OCI-M1 (cell line): ENCODE measurements at regions not wholly inside any gene's neighbourhood (a gene's known extent, or its start where the extent isn't known, plus 50 kb on each side); places are given as distances from the start of the nearest gene placed in this dataset.
"Not testable (repeated sequence)": the region's sequence is repeated elsewhere in the genome, so short reads cannot be mapped to it uniquely, and the experiment has no call there.

Experiments
- DNase-seq: peaks from one replicate; lab custom pipeline; 2025; lab: John Stamatoyannopoulos, UW

- peak; percentile 55 for DNase-seq
These were observed 455.7 kb upstream of the NUDT12 start for GRCh38 chr5:104018299-104018698.

- no peak for DNase-seq
These were observed 454.1 kb upstream of the NUDT12 start for GRCh38 chr5:104016646-104017045.

DNA sequence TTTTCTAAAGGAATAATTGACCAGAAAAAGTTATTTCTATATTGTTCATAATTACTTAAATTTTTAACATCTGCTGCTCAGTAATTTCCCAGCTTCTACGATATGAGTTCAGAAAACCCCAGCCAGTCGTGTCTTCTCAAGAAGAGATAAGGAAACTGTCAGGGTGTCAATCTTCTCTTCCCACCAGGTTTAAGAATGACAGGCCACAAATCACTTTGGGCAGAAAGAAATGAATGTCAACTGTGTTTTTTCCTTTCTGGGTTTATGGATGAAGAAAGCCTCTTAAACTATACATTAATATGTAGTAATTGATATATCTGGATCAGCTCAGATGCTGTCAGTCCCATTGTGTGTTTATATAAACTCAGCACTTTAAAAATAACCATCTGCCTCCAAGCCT, 453.2 kb upstream of the NUDT12 start:
- DNase-seq: peak; percentile 49

GRCh38 chr5:104002783-104003182, 440.2 kb upstream of the NUDT12 start:
- DNase-seq: not testable (repeated sequence)

DNA sequence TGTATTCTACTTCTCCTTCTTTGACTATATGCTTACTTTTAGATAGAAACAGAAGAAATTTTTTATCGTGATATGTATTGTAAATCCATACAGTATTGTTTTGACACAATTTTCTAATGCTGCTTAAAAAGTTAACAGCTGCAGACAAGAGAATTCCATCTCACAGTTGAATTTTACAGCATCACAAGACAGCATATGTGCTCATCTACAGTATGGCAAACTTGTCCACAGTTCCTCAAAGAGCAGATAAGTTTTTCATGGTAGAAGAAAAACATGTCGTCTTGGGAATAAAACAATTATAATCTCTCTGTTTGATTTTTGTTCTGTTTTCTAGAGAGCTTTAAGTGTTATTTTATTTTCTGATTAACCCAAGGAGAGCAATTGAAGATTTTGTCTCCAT, 438.5 kb upstream of the NUDT12 start:
- DNase-seq: no peak

- DNase-seq: no peak
These were observed 430.4 kb upstream of the NUDT12 start for GRCh38 chr5:103993031-103993430.

GRCh38 chr5:103990064-103990463, 427.5 kb upstream of the NUDT12 start:
- DNase-seq: no peak

GRCh38 chr5:103981592-103981991, 419.0 kb upstream of the NUDT12 start:
- no peak for DNase-seq

GRCh38 chr5:103973669-103974068, 411.1 kb upstream of the NUDT12 start:
- DNase-seq: peak; percentile 9

DNA sequence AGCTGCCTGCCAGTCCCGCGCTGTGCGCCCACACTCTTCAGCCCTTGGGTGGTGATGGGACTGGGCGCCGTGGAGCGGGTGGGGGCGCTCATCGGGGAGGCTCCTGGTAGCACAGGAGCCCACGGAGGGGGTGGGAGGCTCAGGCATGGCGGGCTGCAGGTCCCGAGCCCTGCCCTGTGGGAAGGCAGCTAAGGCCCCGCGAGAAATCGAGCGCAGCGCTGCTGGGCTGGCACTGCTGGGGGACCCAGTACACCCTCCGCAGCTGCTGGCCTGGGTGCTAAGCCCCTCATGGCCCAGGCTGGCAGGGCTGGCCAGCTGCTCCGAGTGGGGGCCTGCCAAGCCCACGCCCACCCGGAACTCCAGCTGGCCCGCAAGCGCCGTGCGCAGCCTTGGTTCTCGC, 403.7 kb upstream of the NUDT12 start:
- not testable (repeated sequence) for DNase-seq

GRCh38 chr5:103962023-103962422, 399.4 kb upstream of the NUDT12 start:
- DNase-seq: no peak

DNA sequence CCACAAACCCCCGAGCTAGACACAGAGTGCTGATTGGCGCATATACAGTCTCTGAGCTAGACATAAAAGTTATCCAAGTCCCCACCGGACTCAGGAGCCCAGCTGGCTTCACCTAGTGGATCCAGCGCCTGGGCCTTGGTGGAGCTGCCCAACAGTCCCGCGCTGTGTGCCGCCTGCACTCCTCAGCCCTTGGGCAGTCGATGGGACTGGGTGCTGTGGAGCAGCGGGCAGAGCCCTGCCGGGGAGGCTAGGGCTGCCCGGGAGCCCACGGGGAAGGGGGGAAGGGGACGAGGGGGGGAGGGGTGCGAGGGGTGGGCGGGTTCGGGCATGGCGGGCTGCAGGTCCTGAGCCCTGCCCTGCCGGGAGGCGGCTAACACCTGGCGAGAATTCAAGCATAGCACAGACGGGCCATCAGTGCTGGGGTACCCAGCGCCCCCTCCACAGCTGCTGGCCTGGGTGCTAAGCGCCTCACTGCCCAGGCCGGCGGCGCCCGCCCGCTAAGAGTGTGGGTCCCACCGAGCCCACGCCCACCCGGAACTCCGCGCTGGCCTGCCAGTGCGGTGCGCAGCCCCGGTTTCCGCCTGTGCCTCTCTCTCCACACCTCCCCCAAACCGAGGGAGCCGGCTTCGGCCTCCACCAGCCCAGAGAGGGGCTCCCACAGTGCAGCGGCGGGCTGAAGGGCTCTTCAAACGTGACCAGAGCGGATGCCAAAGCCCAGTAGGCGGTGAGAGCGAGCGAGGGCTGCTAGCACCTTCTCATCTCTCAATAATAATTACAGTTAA, 391.2 kb upstream of the NUDT12 start:
- DNase-seq: no peak

GRCh38 chr5:103951776-103952175, 389.2 kb upstream of the NUDT12 start:
- DNase-seq: no peak

DNA sequence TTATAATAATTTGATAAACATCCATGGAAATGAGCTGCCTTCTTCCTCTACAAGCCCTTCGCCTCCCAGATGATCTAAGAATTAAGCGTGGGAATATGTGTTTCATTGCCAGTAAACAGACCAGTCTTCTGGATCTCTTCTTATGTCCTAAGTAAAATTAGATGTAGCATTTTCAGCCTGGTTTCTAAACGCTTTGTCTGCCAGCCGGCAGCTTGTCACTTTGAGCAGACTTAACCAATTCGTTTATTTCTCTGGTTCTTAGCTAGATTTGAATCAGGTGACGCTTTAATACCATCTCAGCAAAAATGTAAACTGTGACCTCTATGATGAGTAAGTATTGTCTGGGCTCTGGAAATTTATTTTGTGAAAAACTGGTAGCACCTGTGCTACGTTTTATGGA, 380.6 kb upstream of the NUDT12 start:
- no peak for DNase-seq

- peak; percentile 51 for DNase-seq
These were observed 380.1 kb upstream of the NUDT12 start for GRCh38 chr5:103942587-103943186.

DNA sequence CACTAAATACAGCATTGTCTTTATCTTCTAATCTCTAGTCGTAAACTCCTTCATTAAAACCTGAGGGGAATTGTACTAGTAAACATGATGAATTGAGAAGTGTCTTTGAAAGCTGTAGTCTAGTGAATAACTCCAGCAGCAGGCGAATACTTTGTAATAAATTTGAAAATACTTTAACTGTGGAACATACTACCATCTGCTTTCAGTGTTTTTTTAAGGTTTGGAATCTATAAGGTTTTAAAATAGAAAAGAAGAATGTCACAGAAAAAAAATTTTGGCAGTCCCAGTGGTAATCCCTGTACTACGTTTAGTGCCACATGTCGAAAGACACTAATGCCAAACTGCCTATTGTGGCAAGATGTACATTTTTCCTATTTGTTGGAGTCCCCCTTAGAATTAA, 379.0 kb upstream of the NUDT12 start:
- DNase-seq: no peak

- DNase-seq: no peak
These were observed 375.6 kb upstream of the NUDT12 start for GRCh38 chr5:103938146-103938695.

DNA sequence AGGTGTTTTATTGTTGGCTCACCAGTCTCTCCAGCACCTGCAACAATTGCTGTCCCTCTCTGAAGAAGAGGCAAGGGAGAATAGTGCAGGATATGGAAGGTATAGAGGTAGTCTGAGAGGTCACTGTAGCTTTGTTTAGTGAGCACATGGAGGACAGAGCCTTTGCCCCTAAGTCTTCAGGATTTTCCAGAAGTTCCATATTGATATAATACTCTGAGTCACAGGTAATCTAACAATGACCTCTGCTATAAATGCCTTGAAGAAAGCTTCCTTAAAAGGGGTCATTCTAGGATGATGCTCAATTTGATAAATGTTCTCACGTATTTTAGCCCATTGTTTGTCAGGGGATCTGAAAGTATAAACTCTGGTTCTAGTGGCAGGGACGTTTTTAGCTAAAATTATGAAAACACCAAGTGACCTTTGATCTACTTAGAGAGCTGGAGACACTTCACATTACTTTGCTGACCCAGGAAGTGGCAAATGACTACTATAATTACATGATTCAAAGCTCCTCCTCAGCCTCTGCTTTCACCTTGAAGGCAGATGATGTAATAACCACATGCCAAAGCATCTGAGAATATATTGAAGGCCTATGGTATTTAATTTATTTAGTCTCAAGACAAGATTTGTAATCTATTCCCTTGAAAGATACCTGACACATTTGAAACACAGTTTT, 366.9 kb upstream of the NUDT12 start:
- DNase-seq: peak; percentile 47

GRCh38 chr5:103927739-103928138, 365.1 kb upstream of the NUDT12 start:
- no peak for DNase-seq

DNA sequence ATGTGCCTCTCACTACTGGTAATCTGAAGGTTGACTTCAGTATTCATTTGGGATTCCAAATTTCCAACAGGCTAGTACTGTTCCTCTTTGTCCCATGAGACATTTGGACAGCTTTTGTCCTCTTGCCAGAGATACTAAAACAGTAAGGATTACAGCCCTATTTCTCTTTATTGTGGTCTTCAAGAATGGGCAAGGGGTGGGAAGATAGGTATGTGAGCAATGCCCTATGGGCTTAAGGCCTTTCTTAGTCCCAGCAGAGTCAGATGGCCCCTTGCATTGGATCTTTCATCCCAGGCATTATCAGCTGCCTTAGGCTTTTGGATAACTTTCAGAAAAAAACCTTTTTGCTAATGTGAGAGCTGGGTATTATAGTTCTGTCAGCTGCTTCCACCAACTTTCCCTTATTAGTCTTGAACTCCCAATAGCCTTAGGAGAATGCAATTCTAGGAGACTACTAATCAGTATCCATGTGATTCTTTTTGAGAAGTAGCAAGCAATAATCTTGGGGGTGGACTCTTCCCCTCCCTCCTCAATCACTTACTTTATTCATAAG, 361.1 kb upstream of the NUDT12 start:
- no peak for DNase-seq

DNA sequence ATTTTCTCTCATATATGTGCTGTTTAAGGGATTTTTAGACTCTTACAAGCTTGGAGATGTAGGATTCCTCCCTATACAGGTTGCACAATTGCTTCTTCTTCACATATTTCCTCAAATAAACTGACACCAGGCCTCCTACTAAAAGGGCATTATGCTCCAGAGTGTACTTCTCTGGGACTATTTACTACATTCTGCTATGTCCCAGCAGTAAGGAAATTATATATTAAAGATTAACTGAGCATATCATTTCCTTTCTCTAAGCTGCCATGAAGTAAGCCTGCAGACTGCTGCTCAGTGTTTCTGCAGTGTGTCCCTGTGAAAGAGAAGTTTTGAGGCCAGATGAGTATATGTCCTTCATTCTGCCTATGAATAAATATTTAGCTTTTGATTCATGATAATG, 356.9 kb upstream of the NUDT12 start:
- no peak for DNase-seq

- DNase-seq: no peak
These were observed 356.2 kb upstream of the NUDT12 start for GRCh38 chr5:103918668-103919367.
